Activated CD4-positive, alpha-beta T cell treated with anti-CD3 and anti-CD28 coated beads, Interleukin-2, amount 10 ng/mL, durations not matched to agents 24 days and 14 days (primary cell): ENCODE measurements at regions not wholly inside any gene's neighbourhood (a gene's known extent, or its start where the extent isn't known, plus 50 kb on each side); places are given as distances from the start of the nearest gene placed in this dataset.

Source experiments
- DNase-seq: peaks from one replicate; pipeline ENCODE4 v3.0.0; 2022
- H3K27ac Mint-ChIP-seq: one replicate; pipeline ENCODE4 v1.8.0; 2022; ENCODE audit warnings: mild to moderate bottlenecking, mixed read lengths
- H3K27me3 Mint-ChIP-seq: one replicate; pipeline ENCODE4 v1.8.0; 2022; ENCODE audit warnings: mixed read lengths
- H3K36me3 Mint-ChIP-seq: one replicate; pipeline ENCODE4 v1.8.0; 2022; ENCODE audit warnings: low read depth, mild to moderate bottlenecking, mixed read lengths
- H3K4me1 Mint-ChIP-seq: one replicate; pipeline ENCODE4 v1.8.0; 2021; ENCODE audit warnings: mixed read lengths
- H3K4me3 Mint-ChIP-seq: one replicate; pipeline ENCODE4 v1.8.0; 2022; ENCODE audit warnings: mild to moderate bottlenecking, moderate library complexity, mixed read lengths
- H3K9me3 Mint-ChIP-seq: one replicate; pipeline ENCODE4 v1.8.0; 2021; ENCODE audit warnings: mixed read lengths
- intact Hi-C: fragments of 100-400 bp; cut with micrococcal nuclease; formaldehyde crosslinking; loops from one replicate; pipeline ENCODE4 v1.15.1; 2023

DNA sequence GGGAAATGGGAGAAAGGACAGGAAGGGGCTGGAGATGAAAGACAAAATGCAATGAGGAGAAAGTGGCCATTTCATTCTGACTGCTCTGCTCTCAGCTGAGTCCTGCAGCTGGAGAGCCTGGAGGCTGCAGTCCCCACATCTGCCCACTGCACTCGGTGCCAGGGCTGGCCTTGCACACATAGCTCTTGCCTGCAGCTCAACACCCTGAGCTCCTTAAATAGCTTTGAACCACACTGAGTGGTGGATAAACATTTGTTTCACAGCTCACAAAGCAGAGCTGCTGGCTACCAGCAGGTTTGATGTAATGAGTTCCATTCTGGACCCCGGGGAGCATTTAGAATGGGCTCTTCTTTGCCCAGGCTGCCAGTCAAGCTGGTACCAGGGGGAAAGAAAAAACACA, 426.1 kb upstream of the CADM1 start:
- intact Hi-C loops = no loop called here
- Mint-ChIP-seq H3K4me1 (peaks cover 5% of the 10 kb centered on the region), H3K27me3 (peaks cover 2% of the 10 kb centered on the region), H3K36me3 (no peaks in the 10 kb centered on the region), H3K9me3 (peaks cover 6% of the 10 kb centered on the region), H3K4me3 (no peak overlapping the region), H3K27ac (no peak overlapping the region)
- DNase-seq = no peak

DNA sequence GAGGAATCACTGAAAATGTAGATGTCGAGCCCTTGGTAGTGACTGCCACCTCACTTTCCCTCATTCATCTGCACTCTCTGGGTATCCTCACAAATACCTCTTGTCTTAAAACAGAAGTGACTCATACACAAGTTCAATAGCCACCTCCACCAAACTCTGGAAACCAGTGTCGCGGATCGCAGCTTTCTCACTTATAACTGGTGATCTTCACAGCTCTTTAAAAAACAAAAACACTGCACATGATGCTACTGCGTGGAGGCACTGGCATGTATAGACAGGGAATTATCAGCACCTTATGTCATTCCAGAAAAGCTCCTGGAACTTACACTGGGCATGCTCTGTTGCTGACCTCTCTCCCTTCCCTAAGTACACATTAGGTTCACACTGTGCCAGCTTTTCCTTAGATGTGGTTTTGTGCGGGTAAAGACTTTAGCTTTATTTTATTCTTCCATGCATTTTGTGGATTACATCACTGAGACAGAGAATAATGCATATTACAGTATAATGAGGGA, 425.5 kb upstream of the CADM1 start:
- Mint-ChIP-seq H3K4me3 (no peak overlapping the region), H3K9me3 (peaks cover 6% of the 10 kb centered on the region), H3K36me3 (no peaks in the 10 kb centered on the region), H3K27me3 (peaks cover 2% of the 10 kb centered on the region), H3K4me1 (peaks cover 8% of the 10 kb centered on the region), H3K27ac (no peak overlapping the region)
- no peak for DNase-seq
- intact Hi-C loops = loop anchor here (10.0 kb wide), 1 partner anchor 705 kb away; no protein-coding TSS in a partner anchor

DNA sequence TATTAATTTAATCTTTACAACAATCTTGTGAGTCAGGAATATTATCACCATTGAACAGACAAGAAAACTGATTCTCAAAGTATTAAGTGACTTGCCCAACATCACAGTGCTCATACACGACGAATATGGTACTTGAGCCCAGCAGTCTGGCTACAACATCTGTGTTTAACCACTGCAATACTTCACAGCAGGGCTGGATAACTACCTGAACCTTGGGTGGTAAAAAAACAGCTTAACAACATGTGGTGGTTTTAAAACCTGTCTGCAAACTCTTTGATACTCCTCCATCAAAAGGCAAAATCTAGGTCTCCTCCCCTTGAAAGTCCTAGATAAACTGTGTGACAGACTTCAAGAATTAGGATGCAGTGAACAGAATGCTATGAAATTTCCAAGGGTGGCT, 424.6 kb upstream of the CADM1 start:
- Mint-ChIP-seq H3K9me3 (peaks cover 6% of the 10 kb centered on the region), H3K4me3 (no peak overlapping the region), H3K4me1 (peaks cover 9% of the 10 kb centered on the region), H3K27ac (no peak overlapping the region), H3K36me3 (no peaks in the 10 kb centered on the region), H3K27me3 (peaks cover 2% of the 10 kb centered on the region)
- no peak for DNase-seq
- intact Hi-C loops = loop anchor here (10.0 kb wide), 1 partner anchor 704 kb away; no protein-coding TSS in a partner anchor

DNA sequence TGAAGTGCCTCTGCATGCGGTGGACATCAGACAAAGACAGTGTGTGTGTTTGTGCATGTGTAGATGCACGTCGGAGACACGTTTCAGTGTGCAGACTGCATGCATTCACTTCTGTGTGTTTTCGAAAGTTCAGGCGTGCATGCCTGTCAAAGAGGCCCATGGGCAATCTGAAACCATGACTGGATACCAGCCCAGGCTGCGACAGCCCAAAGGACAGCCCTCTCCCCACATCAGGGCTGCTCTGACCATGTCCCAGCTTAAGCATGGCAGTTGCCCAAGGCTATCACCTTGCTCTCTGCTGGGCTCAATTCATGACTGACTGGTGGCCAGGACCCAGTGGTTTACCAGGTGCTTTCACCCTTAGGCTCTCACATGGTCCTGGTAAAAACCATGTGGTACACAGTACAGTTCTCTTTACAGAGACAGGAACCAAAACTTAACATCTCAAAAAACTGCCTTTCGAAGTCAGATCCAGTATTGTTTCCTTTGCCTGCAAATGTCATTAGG, 423.7 kb upstream of the CADM1 start:
- Mint-ChIP-seq H3K27me3 (peaks cover 2% of the 10 kb centered on the region), H3K4me1 (peaks cover 9% of the 10 kb centered on the region), H3K4me3 (no peak overlapping the region), H3K9me3 (peaks cover 6% of the 10 kb centered on the region), H3K36me3 (no peaks in the 10 kb centered on the region), H3K27ac (no peak overlapping the region)
- no peak for DNase-seq
- intact Hi-C loops = loop anchor here (10.0 kb wide), 1 partner anchor 703 kb away; no protein-coding TSS in a partner anchor

DNA sequence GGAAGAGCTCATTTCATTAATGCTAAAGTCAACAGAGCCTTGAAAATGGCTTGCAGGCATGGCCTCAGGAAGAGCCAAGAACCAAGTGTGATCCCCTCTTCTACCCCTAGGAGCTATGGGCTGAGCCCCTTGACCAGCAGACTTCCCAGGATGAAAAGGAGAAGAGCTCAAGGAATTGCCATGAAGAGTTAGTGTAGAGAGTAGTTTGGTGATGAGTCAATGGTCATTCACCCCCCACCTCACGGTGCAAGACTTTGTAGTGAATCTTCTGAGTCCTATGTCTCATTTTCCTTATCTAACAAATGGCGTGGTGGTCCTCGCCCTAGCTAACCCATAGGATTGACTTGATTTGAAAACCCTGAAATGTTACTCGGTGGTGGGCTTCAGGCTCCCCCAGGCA, 422.4 kb upstream of the CADM1 start:
- intact Hi-C loops = loop anchor here (10.0 kb wide), 1 partner anchor 702 kb away; no protein-coding TSS in a partner anchor
- H3K27ac Mint-ChIP-seq = no peak overlapping the region
- no peaks in the 10 kb centered on the region for H3K36me3 Mint-ChIP-seq
- peaks cover 9% of the 10 kb centered on the region for H3K4me1 Mint-ChIP-seq
- no peak overlapping the region for H3K4me3 Mint-ChIP-seq
- H3K9me3 Mint-ChIP-seq = peaks cover 6% of the 10 kb centered on the region
- no peak for DNase-seq
- H3K27me3 Mint-ChIP-seq = peaks cover 2% of the 10 kb centered on the region

DNA sequence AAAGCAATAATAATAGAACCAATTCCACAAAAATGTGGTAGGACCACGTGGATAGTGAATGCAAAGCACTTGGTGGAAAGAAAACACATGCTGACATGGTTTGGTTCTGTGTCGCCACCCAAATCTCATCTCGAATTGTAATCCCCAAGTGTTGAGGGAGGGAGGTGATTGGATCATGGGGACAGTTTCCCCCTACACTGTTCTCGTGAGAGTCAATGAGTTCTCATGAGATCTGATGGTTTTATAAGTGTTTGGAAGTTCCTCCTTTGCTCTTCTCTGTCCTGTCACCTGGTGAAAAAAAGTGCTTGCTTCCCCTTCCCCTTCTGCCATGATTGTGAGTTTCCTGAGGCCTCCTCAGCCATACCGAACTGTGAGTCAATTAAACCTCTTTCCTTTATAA, 421.9 kb upstream of the CADM1 start:
- no peaks in the 10 kb centered on the region for H3K36me3 Mint-ChIP-seq
- peaks cover 9% of the 10 kb centered on the region for H3K4me1 Mint-ChIP-seq
- no peak overlapping the region for H3K27ac Mint-ChIP-seq
- peaks cover 6% of the 10 kb centered on the region for H3K9me3 Mint-ChIP-seq
- H3K27me3 Mint-ChIP-seq = peaks cover 2% of the 10 kb centered on the region
- intact Hi-C loops = loop anchor here (10.0 kb wide), 1 partner anchor 701 kb away; no protein-coding TSS in a partner anchor
- H3K4me3 Mint-ChIP-seq = no peak overlapping the region
- DNase-seq = no peak

DNA sequence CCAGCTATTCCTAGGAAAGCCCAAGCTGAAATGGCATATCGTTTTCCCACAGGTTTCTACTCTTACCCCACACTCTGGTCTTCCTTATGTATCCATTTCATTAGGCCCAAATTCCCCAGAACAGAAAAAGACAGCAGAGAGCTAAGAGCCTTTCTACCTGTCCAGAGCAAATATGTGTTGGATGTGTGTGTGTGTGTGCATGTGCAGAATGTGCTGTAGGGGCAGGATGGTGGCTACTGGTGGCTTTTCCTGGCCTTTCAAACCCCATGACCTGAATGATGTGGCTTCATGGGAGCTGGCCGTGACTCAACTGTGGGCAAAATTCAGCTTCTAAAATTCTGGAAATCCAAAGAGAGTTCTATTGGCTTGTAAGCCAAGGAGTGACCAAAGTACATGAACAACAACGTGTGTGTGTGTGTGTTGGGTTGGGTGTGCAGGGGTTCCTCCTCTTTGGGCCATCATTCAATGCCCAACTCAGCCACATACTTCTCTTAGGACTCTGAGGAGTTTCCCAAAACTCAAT, 421.4 kb upstream of the CADM1 start:
- intact Hi-C loops = loop anchor here (2.0 to 10.0 kb wide), 2 partner anchors 51 to 701 kb away; no protein-coding TSS in a partner anchor
- no peak for DNase-seq
- peaks cover 2% of the 10 kb centered on the region for H3K27me3 Mint-ChIP-seq
- peaks cover 6% of the 10 kb centered on the region for H3K9me3 Mint-ChIP-seq
- peak overlapping the region; percentile 26 for H3K4me3 Mint-ChIP-seq
- H3K27ac Mint-ChIP-seq = peak overlapping the region; percentile 76
- peaks cover 9% of the 10 kb centered on the region for H3K4me1 Mint-ChIP-seq
- no peaks in the 10 kb centered on the region for H3K36me3 Mint-ChIP-seq

DNA sequence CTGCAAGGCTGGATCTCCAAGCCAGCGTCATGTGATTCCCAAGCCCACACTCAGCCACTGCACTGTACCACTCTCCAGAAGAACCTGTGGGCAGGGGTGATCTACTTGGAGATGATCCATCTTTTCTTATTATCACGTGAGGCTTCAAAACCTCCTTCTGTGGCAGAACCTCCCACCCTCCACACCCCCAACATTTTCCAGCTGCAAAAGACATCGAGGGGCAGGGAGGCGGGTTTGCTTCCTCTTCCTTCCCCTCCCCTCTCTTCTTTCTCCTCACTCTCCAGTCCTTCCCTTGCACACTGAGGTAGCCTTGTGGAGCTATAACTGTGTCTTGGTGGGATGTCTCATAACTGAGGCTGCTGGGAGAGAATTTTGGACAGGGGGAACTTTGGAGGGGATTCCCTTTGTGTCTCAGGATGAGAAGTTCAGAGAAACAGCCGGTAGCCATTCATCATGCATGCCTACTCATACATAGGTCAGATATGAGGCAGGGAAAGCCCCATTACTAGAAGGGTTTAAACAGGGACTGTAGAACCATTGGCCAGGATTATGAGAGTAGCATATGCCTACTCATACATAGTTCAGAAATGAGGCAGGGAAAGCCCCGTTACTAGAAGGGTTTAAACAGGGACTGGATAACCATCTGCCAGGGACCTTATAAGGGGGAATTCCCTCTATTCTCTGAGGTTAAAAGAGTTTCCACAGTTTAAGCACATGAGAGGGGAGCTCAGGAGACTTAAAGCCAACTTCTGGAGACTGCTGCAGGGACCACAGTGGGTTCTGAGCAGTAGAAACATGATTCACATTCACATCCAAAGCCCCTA, 420.7 kb upstream of the CADM1 start:
- DNase-seq = peak; percentile 63
- no peaks in the 10 kb centered on the region for H3K36me3 Mint-ChIP-seq
- peaks cover 6% of the 10 kb centered on the region for H3K9me3 Mint-ChIP-seq
- peaks cover 2% of the 10 kb centered on the region for H3K27me3 Mint-ChIP-seq
- H3K4me1 Mint-ChIP-seq = peaks cover 9% of the 10 kb centered on the region
- peak overlapping the region; percentile 76 for H3K27ac Mint-ChIP-seq
- H3K4me3 Mint-ChIP-seq = peak overlapping the region; percentile 26
- intact Hi-C loops = loop anchor here (2.0 to 10.0 kb wide), 2 partner anchors 50 to 700 kb away; no protein-coding TSS in a partner anchor

DNA sequence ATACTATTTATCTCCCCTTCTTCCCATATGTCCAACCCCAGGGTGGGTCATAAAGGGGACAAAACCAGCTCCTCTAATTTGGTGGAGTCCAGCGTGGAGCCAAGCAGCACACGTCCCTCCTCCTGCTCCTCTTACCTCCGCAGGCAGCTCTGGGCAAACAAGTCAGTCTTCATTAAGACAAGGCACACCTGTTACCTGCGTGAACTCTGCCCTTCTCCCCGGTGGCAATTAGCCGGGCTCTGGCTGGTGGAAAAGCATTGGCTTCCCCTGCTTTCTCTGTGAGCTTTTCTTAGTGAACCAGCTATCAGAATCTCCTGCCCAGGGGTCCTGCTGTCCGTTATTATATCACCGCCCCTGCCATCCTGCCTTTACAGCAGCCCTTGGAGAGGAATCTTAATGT, 418.7 kb upstream of the CADM1 start:
- H3K9me3 Mint-ChIP-seq = peaks cover 6% of the 10 kb centered on the region
- no peaks in the 10 kb centered on the region for H3K36me3 Mint-ChIP-seq
- no peak overlapping the region for H3K27ac Mint-ChIP-seq
- intact Hi-C loops = loop anchor here (10.0 kb wide), 1 partner anchor 698 kb away; no protein-coding TSS in a partner anchor
- no peak overlapping the region for H3K4me3 Mint-ChIP-seq
- no peaks in the 10 kb centered on the region for H3K27me3 Mint-ChIP-seq
- peaks cover 17% of the 10 kb centered on the region for H3K4me1 Mint-ChIP-seq
- DNase-seq = no peak

DNA sequence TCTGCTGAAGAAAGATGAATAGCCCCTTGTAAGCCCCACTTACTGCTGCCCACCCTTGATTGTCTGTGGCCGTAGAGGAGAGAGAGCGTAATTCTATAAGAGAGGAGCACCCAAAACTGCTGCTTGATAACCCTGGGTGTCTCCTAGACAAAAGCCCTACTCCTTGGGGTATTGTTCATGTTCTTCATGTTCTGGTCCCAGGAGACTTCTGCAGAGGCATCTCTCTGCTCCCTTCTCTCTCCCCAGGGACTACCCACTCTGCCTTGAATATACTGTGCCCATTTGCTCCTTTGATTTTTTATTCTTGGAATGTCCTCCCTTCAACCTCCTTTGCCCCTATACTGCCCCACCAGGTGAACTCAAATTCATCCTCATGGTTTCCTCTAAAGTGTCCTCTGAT, 417.8 kb upstream of the CADM1 start:
- H3K27me3 Mint-ChIP-seq = no peaks in the 10 kb centered on the region
- no peak for DNase-seq
- H3K36me3 Mint-ChIP-seq = no peaks in the 10 kb centered on the region
- H3K27ac Mint-ChIP-seq = no peak overlapping the region
- H3K4me3 Mint-ChIP-seq = no peak overlapping the region
- intact Hi-C loops = loop anchor here (10.0 kb wide), 1 partner anchor 697 kb away; no protein-coding TSS in a partner anchor
- peaks cover 17% of the 10 kb centered on the region for H3K4me1 Mint-ChIP-seq
- peaks cover under 1% of the 10 kb centered on the region for H3K9me3 Mint-ChIP-seq

DNA sequence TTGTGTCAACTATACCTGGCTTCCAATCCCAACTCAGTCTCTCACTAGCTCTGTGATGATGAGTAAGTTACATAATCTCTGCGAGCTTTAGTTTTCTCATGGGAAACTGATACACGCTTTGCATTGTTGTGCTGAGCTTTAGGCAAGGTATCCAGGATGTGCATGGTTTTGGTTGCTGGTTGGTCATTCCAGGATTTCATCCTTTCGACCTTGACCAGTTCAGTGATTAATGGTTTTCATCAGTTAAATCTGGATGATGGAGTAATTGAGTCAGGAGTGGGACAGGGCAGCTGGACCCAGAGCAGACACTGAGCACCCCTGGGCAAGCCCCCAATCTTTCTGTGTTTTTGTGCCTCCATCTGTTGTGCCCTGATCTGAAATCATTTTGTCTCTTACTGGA, 417.3 kb upstream of the CADM1 start:
- Mint-ChIP-seq H3K27ac (no peak overlapping the region), H3K36me3 (no peaks in the 10 kb centered on the region), H3K4me1 (peaks cover 17% of the 10 kb centered on the region), H3K9me3 (no peaks in the 10 kb centered on the region), H3K4me3 (no peak overlapping the region), H3K27me3 (no peaks in the 10 kb centered on the region)
- DNase-seq = no peak
- intact Hi-C loops = loop anchor here (10.0 kb wide), 1 partner anchor 697 kb away; no protein-coding TSS in a partner anchor

DNA sequence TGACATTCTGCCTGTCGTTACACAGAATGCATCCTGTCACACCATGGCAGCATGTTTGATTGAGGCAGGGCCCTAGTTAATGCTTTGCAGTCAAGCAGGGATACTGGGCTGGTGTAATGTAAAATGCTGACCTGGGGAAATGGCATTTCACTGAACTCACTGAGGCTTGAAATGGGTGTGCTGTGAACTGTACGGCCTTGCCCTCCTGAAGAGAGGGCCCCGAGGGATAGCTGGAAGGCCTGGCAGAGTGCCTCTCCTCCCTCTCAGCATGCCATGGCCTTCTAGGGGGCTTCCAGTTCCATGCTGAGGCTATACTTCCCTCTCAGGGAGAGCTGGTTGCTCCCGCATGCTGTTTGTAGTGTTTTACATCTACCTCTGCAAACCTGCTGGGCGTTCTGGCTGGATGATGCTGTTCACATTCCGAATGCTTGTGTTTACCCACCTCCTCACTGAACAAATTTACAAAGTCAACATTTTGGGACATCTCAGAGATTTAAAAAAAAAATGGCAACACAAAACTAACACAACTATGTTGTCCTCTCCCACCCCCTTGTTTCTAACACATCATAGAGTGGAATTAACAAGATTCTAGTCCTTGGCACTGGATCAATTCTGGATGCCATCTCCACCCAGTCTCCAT, 416.7 kb upstream of the CADM1 start:
- Mint-ChIP-seq H3K27ac (no peak overlapping the region), H3K9me3 (no peaks in the 10 kb centered on the region), H3K27me3 (no peaks in the 10 kb centered on the region), H3K4me3 (no peak overlapping the region), H3K4me1 (peaks cover 15% of the 10 kb centered on the region), H3K36me3 (no peaks in the 10 kb centered on the region)
- no peak for DNase-seq
- intact Hi-C loops = loop anchor here (10.0 kb wide), 1 partner anchor 696 kb away; no protein-coding TSS in a partner anchor

DNA sequence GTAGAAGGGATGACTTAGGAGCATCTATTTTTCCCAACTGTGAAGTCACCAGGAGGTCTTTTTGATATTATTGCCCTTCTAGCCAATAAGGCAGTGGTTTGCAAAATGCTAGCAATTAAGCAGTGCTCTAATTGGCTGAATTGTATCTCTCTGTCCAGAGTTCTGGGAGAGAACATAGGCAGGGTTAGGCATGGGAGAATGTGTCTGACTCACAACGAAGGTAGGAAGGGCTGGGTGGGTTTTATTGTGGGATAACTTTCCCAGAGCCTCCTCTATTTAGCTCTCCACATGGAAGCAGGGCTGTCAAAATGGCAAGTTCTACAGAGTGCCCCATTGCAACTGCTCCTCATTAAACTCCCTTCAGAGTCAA, 415.9 kb upstream of the CADM1 start:
- intact Hi-C loops = loop anchor here (10.0 kb wide), 1 partner anchor 695 kb away; no protein-coding TSS in a partner anchor
- DNase-seq = no peak
- no peaks in the 10 kb centered on the region for H3K27me3 Mint-ChIP-seq
- H3K4me1 Mint-ChIP-seq = peaks cover 11% of the 10 kb centered on the region
- no peak overlapping the region for H3K4me3 Mint-ChIP-seq
- peak overlapping the region; percentile 84 for H3K27ac Mint-ChIP-seq
- no peaks in the 10 kb centered on the region for H3K36me3 Mint-ChIP-seq
- no peaks in the 10 kb centered on the region for H3K9me3 Mint-ChIP-seq
